Tibial nerve (tissue), 4 donors: ENCODE measurements at regions not wholly inside any gene's neighbourhood (a gene's known extent, or its start where the extent isn't known, plus 50 kb on each side); places are given as distances from the start of the nearest gene placed in this dataset.

Experiments used
- CTCF ChIP-seq, 5 experiments: fragments of 200-600 bp in 3 of 5; fragments of 450-650 bp in 2 of 5; sonication (generic) in 3 of 5; IDR thresholded peaks; one replicate each; pipeline ENCODE4 v1.5.1; 2016 to 2019; ENCODE audit warnings: antibody characterized with exemption in 5 of 5, mild to moderate bottlenecking in 3 of 5, moderate library complexity in 2 of 5
- EP300 ChIP-seq, 2 donors: sonication (generic); formaldehyde crosslinking; IDR thresholded peaks; one replicate each; pipeline ENCODE4 v1.6.1; 2017; ENCODE audit warnings: antibody characterized with exemption in 2 of 2, mild to moderate bottlenecking in 1 of 2
- POLR2A ChIP-seq, 2 donors: fragments of 450-650 bp; IDR thresholded peaks; one replicate each; pipeline ENCODE4 v1.6.1; 2017; ENCODE audit warnings: antibody characterized with exemption in 2 of 2, mild to moderate bottlenecking in 2 of 2, moderate library complexity in 2 of 2

- TF ChIP-seq CTCF (IDR thresholded peaks at IDR 0.05) (no peak), POLR2A (IDR thresholded peaks at IDR 0.05) (no peak), EP300 (IDR thresholded peaks at IDR 0.05) (no peak)
Observed at GRCh38 chr21:24302400-24302799, 1304.9 kb downstream of the MRPL39 start.
